Transverse colon (tissue), 4 donors: ENCODE measurements at regions not wholly inside any gene's neighbourhood (a gene's known extent, or its start where the extent isn't known, plus 50 kb on each side); places are given as distances from the start of the nearest gene placed in this dataset.

Experiments
- DNase-seq: peaks from one replicate; pipeline ENCODE4 v3.0.0-alpha.2; 2019
- H3K27ac ChIP-seq, 4 donors: fragments of 200-600 bp; sonication (generic); 2 replicates each; pipeline ENCODE4 v1.5.1; 2016 to 2018; ENCODE audit warnings: inconsistent platforms in 4 of 4
- H3K27me3 ChIP-seq: fragments of 200-600 bp; sonication (generic); 2 replicates; pipeline ENCODE4 v1.5.1; 2017; ENCODE audit warnings: inconsistent platforms
- H3K36me3 ChIP-seq, 4 donors: fragments of 200-600 bp; sonication (generic); 2 replicates each; pipeline ENCODE4 v1.5.1; 2017 to 2019; ENCODE audit warnings: inconsistent platforms in 4 of 4
- H3K4me1 ChIP-seq, 4 donors: fragments of 200-600 bp; sonication (generic); 2 replicates each; pipeline ENCODE4 v1.5.1; 2017 to 2020; ENCODE audit warnings: inconsistent platforms in 4 of 4
- H3K4me3 ChIP-seq, 4 donors: fragments of 200-600 bp; sonication (generic); 1 replicate in 1 of 4; 2 replicates in 3 of 4; pipeline versions ENCODE4 v1.5.1 to v1.6.1; 2017 to 2019; ENCODE audit warnings: inconsistent platforms in 4 of 4
- H3K9me3 ChIP-seq, 2 donors: fragments of 200-600 bp; sonication (generic); 2 replicates each; pipeline ENCODE4 v1.5.1; 2017 to 2019; ENCODE audit warnings: inconsistent platforms in 2 of 2
- EP300 ChIP-seq: sonication (generic); formaldehyde crosslinking; IDR thresholded peaks from one replicate; pipeline ENCODE4 v1.6.1; 2017; ENCODE audit warnings: antibody characterized with exemption, low read depth
- POLR2A ChIP-seq: fragments of 450-650 bp; IDR thresholded peaks from one replicate; pipeline ENCODE4 v1.6.1; 2016; ENCODE audit warnings: antibody characterized with exemption, mild to moderate bottlenecking, moderate library complexity
- POLR2AphosphoS5 ChIP-seq, 3 donors: sonication (generic); formaldehyde crosslinking; IDR thresholded peaks; one replicate each; pipeline ENCODE4 v1.6.1; 2016; ENCODE audit warnings: antibody characterized with exemption in 3 of 3
- WGBS, 2 donors: methylation state at CpG; one replicate each; pipeline ENCODE4 v1.1.5; 2018; ENCODE audit warnings: low coverage in 1 of 2; 5-methylcytosine and 5-hydroxymethylcytosine counted together
- in situ Hi-C, 4 donors: fragments of 200-750 bp; cut with MboI; loops; one replicate each; pipeline versions ENCODE4 v1.15.0 to v1.15.1; 2017; ENCODE audit warnings: low sequenced_read_pairs in 3 of 4, low pct_ligation_motif_present in 1 of 4, low pct_unique_long_range_greater_than_20kb in 1 of 4
- intact Hi-C: fragments of 100-400 bp; cut with DNase I; formaldehyde crosslinking; loops from one replicate; pipeline ENCODE4 v1.15.1; 2023; ENCODE audit warnings: low total_unique reads
- TF ChIP-seq, protein P1 (sequence below), 5 experiments: fragments of 200-600 bp in 3 of 5; fragments of 450-650 bp in 2 of 5; sonication (generic) in 3 of 5; IDR thresholded peaks; 1 replicate in 2 of 5; 2 replicates in 3 of 5; pipeline ENCODE4 v1.5.1; 2016 to 2017; ENCODE audit warnings: antibody characterized with exemption in 5 of 5, inconsistent platforms in 3 of 5, mild to moderate bottlenecking in 2 of 5, moderate library complexity in 1 of 5

DNA sequence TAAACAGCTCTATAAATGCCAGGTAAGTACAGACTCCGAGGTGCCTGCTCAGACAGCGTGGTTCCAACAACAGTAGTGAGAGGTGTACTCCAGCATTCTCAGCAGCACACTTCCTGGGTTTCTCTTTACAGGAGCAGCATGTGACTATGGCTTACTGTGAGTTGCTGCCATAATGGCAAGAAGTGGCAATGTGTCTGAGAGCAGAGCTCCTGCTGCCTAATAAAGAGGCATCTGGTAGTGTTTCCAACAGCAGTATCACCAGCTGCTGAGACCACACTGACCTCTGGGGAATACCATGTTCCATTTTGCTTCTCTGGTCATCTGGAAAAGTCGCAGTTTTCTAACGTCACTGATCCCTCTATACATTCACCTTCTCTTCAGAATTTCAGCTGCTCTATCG is 398.2 kb downstream of the SLCO4C1 start:
- no peaks in the 10 kb centered on the region for H3K9me3 ChIP-seq
- WGBS, 2 donors, result 71 to 73% methylated on average over 3 to 5 of the region's 5 CpGs
- no peaks in the 10 kb centered on the region for H3K27me3 ChIP-seq
- no peaks in the 10 kb centered on the region for H3K4me1 ChIP-seq
- TF ChIP-seq, protein P1, sequence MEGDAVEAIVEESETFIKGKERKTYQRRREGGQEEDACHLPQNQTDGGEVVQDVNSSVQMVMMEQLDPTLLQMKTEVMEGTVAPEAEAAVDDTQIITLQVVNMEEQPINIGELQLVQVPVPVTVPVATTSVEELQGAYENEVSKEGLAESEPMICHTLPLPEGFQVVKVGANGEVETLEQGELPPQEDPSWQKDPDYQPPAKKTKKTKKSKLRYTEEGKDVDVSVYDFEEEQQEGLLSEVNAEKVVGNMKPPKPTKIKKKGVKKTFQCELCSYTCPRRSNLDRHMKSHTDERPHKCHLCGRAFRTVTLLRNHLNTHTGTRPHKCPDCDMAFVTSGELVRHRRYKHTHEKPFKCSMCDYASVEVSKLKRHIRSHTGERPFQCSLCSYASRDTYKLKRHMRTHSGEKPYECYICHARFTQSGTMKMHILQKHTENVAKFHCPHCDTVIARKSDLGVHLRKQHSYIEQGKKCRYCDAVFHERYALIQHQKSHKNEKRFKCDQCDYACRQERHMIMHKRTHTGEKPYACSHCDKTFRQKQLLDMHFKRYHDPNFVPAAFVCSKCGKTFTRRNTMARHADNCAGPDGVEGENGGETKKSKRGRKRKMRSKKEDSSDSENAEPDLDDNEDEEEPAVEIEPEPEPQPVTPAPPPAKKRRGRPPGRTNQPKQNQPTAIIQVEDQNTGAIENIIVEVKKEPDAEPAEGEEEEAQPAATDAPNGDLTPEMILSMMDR (IDR thresholded peaks at IDR 0.05), result no peak
- no peak for TF ChIP-seq EP300
- TF ChIP-seq POLR2A, result no peak
- TF ChIP-seq POLR2AphosphoS5 (IDR thresholded peaks at IDR 0.05), result no peak
- H3K36me3 ChIP-seq, result no peaks in the 10 kb centered on the region
- H3K4me3 ChIP-seq, result no peak overlapping the region
- no peak for DNase-seq
- H3K27ac ChIP-seq, result no peak overlapping the region
- in situ Hi-C loops (no loop called here), intact Hi-C loops (no loop called here)

DNA sequence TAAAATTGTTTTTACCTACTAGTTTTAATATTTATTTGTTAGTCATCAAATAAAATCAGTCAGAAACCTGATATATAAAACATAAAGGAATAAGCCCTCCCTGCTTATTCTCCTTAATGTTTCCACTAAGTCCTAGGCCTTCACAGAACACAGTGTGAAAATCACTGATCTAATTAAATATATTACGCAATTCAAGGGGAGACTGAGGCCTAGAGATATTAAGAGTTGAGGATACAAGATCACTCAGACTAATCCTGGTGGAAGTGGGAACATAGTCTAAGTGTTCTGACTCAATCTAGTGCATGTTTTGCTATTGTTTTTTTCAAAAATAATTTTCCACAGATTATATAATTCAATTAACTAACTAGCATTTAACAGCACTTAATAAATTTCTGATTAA is 401.1 kb downstream of the SLCO4C1 start:
- intact Hi-C loops (no loop called here), in situ Hi-C loops (no loop called here)
- Histone ChIP-seq H3K27ac (no peak overlapping the region), H3K36me3 (no peaks in the 10 kb centered on the region), H3K4me1 (no peaks in the 10 kb centered on the region), H3K4me3 (no peak overlapping the region), H3K27me3 (no peaks in the 10 kb centered on the region), H3K9me3 (no peaks in the 10 kb centered on the region)
- 36 to 94% methylated on average over 1 of the region's 1 CpG for WGBS, 2 donors
- DNase-seq, result no peak
- TF ChIP-seq, protein P1 (IDR thresholded peaks at IDR 0.05), result no peak
- TF ChIP-seq EP300 (no peak), POLR2A (no peak), POLR2AphosphoS5 (IDR thresholded peaks at IDR 0.05) (no peak)

DNA sequence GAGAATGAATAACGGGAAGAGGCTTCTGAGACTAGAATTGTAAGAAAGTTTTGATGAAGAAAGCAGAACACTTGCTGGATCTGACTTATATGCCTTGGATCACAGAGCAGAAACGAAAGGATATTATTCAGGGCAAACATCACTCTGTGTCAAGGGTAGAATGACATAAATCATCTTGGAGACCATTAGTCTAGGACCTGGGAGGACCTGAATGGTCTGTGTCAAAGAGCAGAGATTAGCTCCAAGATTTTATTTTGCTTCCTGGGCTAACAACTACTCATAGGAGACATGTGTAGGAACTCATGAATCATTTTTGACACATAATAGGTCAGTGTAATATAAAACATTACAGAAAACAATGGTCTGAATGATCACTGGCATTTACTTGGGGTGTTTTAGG is 417.9 kb downstream of the SLCO4C1 start:
- 44 to 59% methylated on average over 2 of the region's 2 CpGs for WGBS, 2 donors
- in situ Hi-C loops, result no loop called here

DNA sequence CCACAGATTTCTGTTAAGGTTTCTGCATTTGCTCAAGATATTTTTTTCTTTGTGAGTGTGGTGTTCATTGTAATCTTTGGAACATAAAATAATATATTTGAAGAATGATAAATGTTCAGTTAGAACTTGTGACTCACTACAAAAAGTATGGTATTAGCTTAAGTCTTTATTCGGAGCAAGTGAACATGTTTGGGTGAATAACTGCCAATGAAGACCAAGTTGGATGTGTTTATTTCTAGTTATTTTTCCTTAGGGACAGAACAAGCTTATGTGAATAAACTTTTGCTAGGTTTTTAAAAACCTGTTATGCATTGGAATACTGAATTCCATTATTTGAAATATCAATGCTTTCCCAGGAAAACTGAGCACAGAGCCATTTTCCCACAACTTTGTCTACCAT is 418.6 kb downstream of the SLCO4C1 start:
- TF ChIP-seq EP300 (no peak), POLR2AphosphoS5 (IDR thresholded peaks at IDR 0.05) (no peak), POLR2A (no peak)
- TF ChIP-seq, protein P1 (IDR thresholded peaks at IDR 0.05), result no peak
- Histone ChIP-seq H3K27me3 (no peaks in the 10 kb centered on the region), H3K4me1 (no peaks in the 10 kb centered on the region), H3K4me3 (no peak overlapping the region), H3K27ac (no peak overlapping the region), H3K9me3 (no peaks in the 10 kb centered on the region), H3K36me3 (no peaks in the 10 kb centered on the region)
- intact Hi-C loops (no loop called here), in situ Hi-C loops (no loop called here)
- DNase-seq, result no peak
- WGBS, 2 donors, result 65 to 71% methylated on average over 1 of the region's 1 CpG

More for the DNA sequence above, 417.9 kb downstream of the SLCO4C1 start:
- no peaks in the 10 kb centered on the region for H3K4me1 ChIP-seq
- no peaks in the 10 kb centered on the region for H3K9me3 ChIP-seq
- no peak overlapping the region for H3K4me3 ChIP-seq
- H3K27me3 ChIP-seq, result no peaks in the 10 kb centered on the region
- no peak for DNase-seq
- intact Hi-C loops, result no loop called here
- no peak for TF ChIP-seq POLR2AphosphoS5 (IDR thresholded peaks at IDR 0.05)
- TF ChIP-seq POLR2A, result no peak
- TF ChIP-seq EP300, result no peak
- TF ChIP-seq, protein P1 (IDR thresholded peaks at IDR 0.05), result no peak
- H3K27ac ChIP-seq, result no peak overlapping the region
- no peaks in the 10 kb centered on the region for H3K36me3 ChIP-seq
